ENCODE measurements at regions not wholly inside any gene's neighbourhood (a gene's known extent, or its start where the extent isn't known, plus 50 kb on each side); places are given as distances from the start of the nearest gene placed in this dataset.

DNA sequence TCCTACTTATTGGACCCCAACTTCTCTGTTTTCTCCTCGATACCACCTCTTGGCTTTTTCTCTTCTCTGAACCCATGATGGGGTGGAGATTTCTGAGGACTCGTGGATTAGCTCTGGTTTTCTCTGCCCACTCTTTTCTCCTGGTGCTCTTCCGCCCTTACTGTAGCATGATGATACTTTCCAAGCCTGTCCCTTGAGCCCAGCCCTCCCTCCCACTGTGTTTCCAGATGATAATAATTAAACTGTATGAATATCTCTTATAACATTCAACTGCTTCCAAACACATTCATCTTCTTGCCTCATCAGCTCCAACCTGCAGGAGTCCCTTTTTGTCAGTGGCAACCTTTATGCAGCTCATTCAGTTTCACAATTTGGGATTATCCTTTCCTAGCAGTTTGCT is 494.2 kb upstream of the KLF4 start:
- no peaks in the 10 kb centered on the region for H3K4me1 ChIP-seq (ENCODE audit: control insufficient read depth in 4 of 4, insufficient read depth in 4 of 4, low read length in 3 of 4)
- no peaks in the 10 kb centered on the region for H3K36me3 ChIP-seq (ENCODE audit: control insufficient read depth in 4 of 4, insufficient read depth in 3 of 4, low read depth in 1 of 4, low read length in 3 of 4)
- H3K27me3 ChIP-seq (ENCODE audit: control insufficient read depth in 4 of 4, insufficient read depth in 4 of 4, low read length in 3 of 4), result no peaks in the 10 kb centered on the region
- H3K4me3 ChIP-seq (ENCODE audit: low read depth in 1 of 3, low read length in 3 of 3), result no peak overlapping the region
- H3K9ac ChIP-seq (ENCODE audit: low read depth in 1 of 2, low read length in 2 of 2), result no peak overlapping the region
- H3K27ac ChIP-seq (ENCODE audit: low read depth in 1 of 2, low read length in 2 of 2), result no peak overlapping the region
- 81% methylated on average over 3 of the region's 3 CpGs for WGBS
- DNase-seq (ENCODE audit: low spot score), result no peak
- no peaks in the 10 kb centered on the region for H3K9me3 ChIP-seq (ENCODE audit: control insufficient read depth in 4 of 4, low read length in 3 of 4)
- no peak for TF ChIP-seq HNF4A (conservative IDR thresholded peaks at IDR 0.05)
- TF ChIP-seq TAF1 (conservative IDR thresholded peaks at IDR 0.05), result no peak
- TF ChIP-seq RXRA (IDR thresholded peaks at IDR 0.05), result no peak
- TF ChIP-seq, protein P1, sequence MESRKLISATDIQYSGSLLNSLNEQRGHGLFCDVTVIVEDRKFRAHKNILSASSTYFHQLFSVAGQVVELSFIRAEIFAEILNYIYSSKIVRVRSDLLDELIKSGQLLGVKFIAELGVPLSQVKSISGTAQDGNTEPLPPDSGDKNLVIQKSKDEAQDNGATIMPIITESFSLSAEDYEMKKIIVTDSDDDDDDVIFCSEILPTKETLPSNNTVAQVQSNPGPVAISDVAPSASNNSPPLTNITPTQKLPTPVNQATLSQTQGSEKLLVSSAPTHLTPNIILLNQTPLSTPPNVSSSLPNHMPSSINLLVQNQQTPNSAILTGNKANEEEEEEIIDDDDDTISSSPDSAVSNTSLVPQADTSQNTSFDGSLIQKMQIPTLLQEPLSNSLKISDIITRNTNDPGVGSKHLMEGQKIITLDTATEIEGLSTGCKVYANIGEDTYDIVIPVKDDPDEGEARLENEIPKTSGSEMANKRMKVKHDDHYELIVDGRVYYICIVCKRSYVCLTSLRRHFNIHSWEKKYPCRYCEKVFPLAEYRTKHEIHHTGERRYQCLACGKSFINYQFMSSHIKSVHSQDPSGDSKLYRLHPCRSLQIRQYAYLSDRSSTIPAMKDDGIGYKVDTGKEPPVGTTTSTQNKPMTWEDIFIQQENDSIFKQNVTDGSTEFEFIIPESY (IDR thresholded peaks at IDR 0.05), result no peak
- no peak for TF ChIP-seq YY1 (IDR thresholded peaks at IDR 0.05)
- no peak for TF ChIP-seq JUND (IDR thresholded peaks at IDR 0.05)
- no peak for TF ChIP-seq EGR1 (IDR thresholded peaks at IDR 0.05; ENCODE audit: low read depth in 2 of 2)
- TF ChIP-seq RAD21 (IDR thresholded peaks at IDR 0.05), result no peak
- TF ChIP-seq FOXA1 (IDR thresholded peaks at IDR 0.05), result no peak
- no peak for TF ChIP-seq HNF4G (IDR thresholded peaks at IDR 0.05)
- TF ChIP-seq, protein P2, sequence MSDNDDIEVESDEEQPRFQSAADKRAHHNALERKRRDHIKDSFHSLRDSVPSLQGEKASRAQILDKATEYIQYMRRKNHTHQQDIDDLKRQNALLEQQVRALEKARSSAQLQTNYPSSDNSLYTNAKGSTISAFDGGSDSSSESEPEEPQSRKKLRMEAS (IDR thresholded peaks at IDR 0.05), result no peak
- TF ChIP-seq, protein P3, sequence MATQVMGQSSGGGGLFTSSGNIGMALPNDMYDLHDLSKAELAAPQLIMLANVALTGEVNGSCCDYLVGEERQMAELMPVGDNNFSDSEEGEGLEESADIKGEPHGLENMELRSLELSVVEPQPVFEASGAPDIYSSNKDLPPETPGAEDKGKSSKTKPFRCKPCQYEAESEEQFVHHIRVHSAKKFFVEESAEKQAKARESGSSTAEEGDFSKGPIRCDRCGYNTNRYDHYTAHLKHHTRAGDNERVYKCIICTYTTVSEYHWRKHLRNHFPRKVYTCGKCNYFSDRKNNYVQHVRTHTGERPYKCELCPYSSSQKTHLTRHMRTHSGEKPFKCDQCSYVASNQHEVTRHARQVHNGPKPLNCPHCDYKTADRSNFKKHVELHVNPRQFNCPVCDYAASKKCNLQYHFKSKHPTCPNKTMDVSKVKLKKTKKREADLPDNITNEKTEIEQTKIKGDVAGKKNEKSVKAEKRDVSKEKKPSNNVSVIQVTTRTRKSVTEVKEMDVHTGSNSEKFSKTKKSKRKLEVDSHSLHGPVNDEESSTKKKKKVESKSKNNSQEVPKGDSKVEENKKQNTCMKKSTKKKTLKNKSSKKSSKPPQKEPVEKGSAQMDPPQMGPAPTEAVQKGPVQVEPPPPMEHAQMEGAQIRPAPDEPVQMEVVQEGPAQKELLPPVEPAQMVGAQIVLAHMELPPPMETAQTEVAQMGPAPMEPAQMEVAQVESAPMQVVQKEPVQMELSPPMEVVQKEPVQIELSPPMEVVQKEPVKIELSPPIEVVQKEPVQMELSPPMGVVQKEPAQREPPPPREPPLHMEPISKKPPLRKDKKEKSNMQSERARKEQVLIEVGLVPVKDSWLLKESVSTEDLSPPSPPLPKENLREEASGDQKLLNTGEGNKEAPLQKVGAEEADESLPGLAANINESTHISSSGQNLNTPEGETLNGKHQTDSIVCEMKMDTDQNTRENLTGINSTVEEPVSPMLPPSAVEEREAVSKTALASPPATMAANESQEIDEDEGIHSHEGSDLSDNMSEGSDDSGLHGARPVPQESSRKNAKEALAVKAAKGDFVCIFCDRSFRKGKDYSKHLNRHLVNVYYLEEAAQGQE (IDR thresholded peaks at IDR 0.05), result no peak
- TF ChIP-seq GABPA (IDR thresholded peaks at IDR 0.05 in 1 of 2, conservative IDR thresholded peaks at IDR 0.05 in 1 of 2), result no peak
- no peak for TF ChIP-seq SP1 (IDR thresholded peaks at IDR 0.05)
- no peak for TF ChIP-seq ATF3 (IDR thresholded peaks at IDR 0.05)
- TF ChIP-seq, protein P4, sequence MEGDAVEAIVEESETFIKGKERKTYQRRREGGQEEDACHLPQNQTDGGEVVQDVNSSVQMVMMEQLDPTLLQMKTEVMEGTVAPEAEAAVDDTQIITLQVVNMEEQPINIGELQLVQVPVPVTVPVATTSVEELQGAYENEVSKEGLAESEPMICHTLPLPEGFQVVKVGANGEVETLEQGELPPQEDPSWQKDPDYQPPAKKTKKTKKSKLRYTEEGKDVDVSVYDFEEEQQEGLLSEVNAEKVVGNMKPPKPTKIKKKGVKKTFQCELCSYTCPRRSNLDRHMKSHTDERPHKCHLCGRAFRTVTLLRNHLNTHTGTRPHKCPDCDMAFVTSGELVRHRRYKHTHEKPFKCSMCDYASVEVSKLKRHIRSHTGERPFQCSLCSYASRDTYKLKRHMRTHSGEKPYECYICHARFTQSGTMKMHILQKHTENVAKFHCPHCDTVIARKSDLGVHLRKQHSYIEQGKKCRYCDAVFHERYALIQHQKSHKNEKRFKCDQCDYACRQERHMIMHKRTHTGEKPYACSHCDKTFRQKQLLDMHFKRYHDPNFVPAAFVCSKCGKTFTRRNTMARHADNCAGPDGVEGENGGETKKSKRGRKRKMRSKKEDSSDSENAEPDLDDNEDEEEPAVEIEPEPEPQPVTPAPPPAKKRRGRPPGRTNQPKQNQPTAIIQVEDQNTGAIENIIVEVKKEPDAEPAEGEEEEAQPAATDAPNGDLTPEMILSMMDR (IDR thresholded peaks at IDR 0.05; ENCODE audit: low read depth, low read length, missing input control), result no peak
- no peak for TF ChIP-seq NR2F2 (IDR thresholded peaks at IDR 0.05)
- TF ChIP-seq FOXA2 (IDR thresholded peaks at IDR 0.05), result no peak
